ENCODE measurements at regions not wholly inside any gene's neighbourhood (a gene's known extent, or its start where the extent isn't known, plus 50 kb on each side); places are given as distances from the start of the nearest gene placed in this dataset.

DNA sequence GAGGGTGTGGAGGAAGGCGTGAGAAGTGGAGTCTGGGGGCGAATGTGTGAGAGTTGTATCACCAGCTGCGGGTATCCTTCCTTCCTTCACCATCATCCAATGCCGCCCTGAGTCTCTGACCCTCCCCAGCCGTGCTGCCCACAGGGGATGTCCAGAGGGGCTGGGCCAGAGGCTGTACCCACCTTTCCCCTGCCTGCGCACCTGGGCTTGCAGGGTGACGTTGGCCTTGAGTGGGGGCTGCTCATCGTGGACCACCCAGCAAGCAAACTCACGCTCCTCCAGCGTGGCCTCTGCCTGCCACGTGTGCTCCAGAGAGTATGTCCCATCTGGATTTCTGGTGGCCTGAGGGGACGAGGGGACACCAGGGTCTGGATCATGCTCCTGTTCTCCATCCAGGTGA is 116.9 kb upstream of the SIRPA start:
- in situ Hi-C loops (cut with MboI), result no loop called here
- POLR2A ChIA-PET, result no interaction called here
- TF ChIP-seq KAT2A (conservative IDR thresholded peaks at IDR 0.05; ENCODE audit: control insufficient read depth, low read depth, low read length) (no peak), ZBED1 (IDR thresholded peaks at IDR 0.05; ENCODE audit: borderline replicate concordance) (no peak), HCFC1 (IDR thresholded peaks at IDR 0.05; ENCODE audit: low read length) (no peak), NR2C1 (IDR thresholded peaks at IDR 0.05) (no peak), SP1 (IDR thresholded peaks at IDR 0.05; ENCODE audit: low read depth, low read length) (no peak), SIX5 (IDR thresholded peaks at IDR 0.05; ENCODE audit: low read depth, low read length, severe bottlenecking) (no peak), DPF2 (IDR thresholded peaks at IDR 0.05) (no peak)
- Histone ChIP-seq H3K4me1 (ENCODE audit: control insufficient read depth, insufficient read depth, low read length) (no peaks in the 10 kb centered on the region), H3K4me2 (ENCODE audit: control insufficient read depth, insufficient read depth) (no peak overlapping the region), H3K79me2 (ENCODE audit: control insufficient read depth, insufficient read depth, low read length) (no peaks in the 10 kb centered on the region), H3K9me3 (replicated peaks; ENCODE audit: control insufficient read depth, insufficient read depth, low read length) (no peaks in the 10 kb centered on the region), H3K9ac (ENCODE audit: control insufficient read depth, insufficient read depth, low read length) (no peak overlapping the region), H4K20me1 (ENCODE audit: control insufficient read depth, insufficient read depth) (no peaks in the 10 kb centered on the region), H3K4me3 (no peak overlapping the region), H3K27me3 (replicated peaks in 1 of 2; ENCODE audit: control insufficient read depth in 2 of 2, insufficient read depth in 2 of 2, low read length in 1 of 2) (peaks cover 0 to under 1% of the 10 kb centered on the region in 2 experiments; a peak in 1 of 4 replicates), H3K36me3 (ENCODE audit: control insufficient read depth in 2 of 2, insufficient read depth in 2 of 2, low read length in 1 of 2) (no peaks in the 10 kb centered on the region), H2AFZ (ENCODE audit: control insufficient read depth, low read depth, low read length) (no peak overlapping the region), H3K27ac (ENCODE audit: control insufficient read depth, insufficient read depth) (no peak overlapping the region)
- SMC1A ChIA-PET (ENCODE audit: uncharacterized antibody, unreplicated experiment), result interaction anchor here (0.5 to 5.1 kb wide), 2 partner anchors 13 to 124 kb away, joined by 3 to 51 read pairs; no protein-coding TSS in a partner anchor
- WGBS (ENCODE audit: insufficient coverage, insufficient replicate concordance, low lambda C conversion rate, missing lambda C conversion rate), result 68% methylated on average over 11 of the region's 12 CpGs
- DNase-seq (ENCODE audit: low read depth, low spot score), result no peak
- intact Hi-C loops (cut with micrococcal nuclease; ENCODE audit: unreplicated experiment), result loop anchor here (10.0 kb wide), 1 partner anchor 464 kb away; no protein-coding TSS in a partner anchor
- BruUV-seq (replicated peaks), result no TSS peak
- no peak for FAIRE-seq
- CTCF ChIA-PET, result interaction anchor here (1.3 to 3.7 kb wide), 6 partner anchors 13 to 269 kb away, joined by 3 to 98 read pairs (median 16); no protein-coding TSS in a partner anchor
- no peak for ATAC-seq
- RAD21 ChIA-PET (ENCODE audit: unreplicated experiment), result interaction anchor here (3.2 kb wide), 1 partner anchor 13 kb away, joined by 51 read pairs; no protein-coding TSS in a partner anchor

DNA sequence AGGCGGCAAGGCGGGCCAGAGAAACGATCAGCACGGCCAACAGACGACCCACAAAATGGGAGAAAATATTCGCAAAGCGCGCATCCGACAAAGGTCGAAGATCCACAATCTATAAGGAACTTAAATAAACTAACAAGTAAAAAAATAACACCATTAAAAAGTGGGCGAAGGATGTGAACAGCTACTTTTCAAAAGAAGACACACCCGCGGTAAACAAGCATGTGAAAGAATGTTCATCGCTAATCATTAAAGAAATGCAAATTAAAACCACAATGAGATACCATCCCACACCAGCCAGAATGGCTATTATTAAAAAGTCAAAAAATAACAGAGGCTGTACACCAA is 117.8 kb upstream of the SIRPA start:
- Histone ChIP-seq H3K4me3 (no peak overlapping the region), H3K4me2 (ENCODE audit: control insufficient read depth, insufficient read depth) (peak overlapping the region; percentile 30; the same call in 1 of the 2 replicates), H3K4me1 (ENCODE audit: control insufficient read depth, insufficient read depth, low read length) (no peaks in the 10 kb centered on the region), H3K9me3 (replicated peaks; ENCODE audit: control insufficient read depth, insufficient read depth, low read length) (no peaks in the 10 kb centered on the region), H4K20me1 (ENCODE audit: control insufficient read depth, insufficient read depth) (no peaks in the 10 kb centered on the region), H3K27ac (ENCODE audit: control insufficient read depth, insufficient read depth) (no peak overlapping the region), H3K36me3 (ENCODE audit: control insufficient read depth in 2 of 2, insufficient read depth in 2 of 2, low read length in 1 of 2) (no peaks in the 10 kb centered on the region), H3K79me2 (ENCODE audit: control insufficient read depth, insufficient read depth, low read length) (no peaks in the 10 kb centered on the region), H3K27me3 (replicated peaks in 1 of 2; ENCODE audit: control insufficient read depth in 2 of 2, insufficient read depth in 2 of 2, low read length in 1 of 2) (peaks cover 0 to 2% of the 10 kb centered on the region in 2 experiments; a peak in 1 of 4 replicates), H3K9ac (ENCODE audit: control insufficient read depth, insufficient read depth, low read length) (no peak overlapping the region), H2AFZ (ENCODE audit: control insufficient read depth, low read depth, low read length) (no peak overlapping the region)
- in situ Hi-C loops (cut with MboI), result no loop called here
- TF ChIP-seq CREM (IDR thresholded peaks at IDR 0.05; ENCODE audit: low read depth), result no peak
- TF ChIP-seq, protein P1, sequence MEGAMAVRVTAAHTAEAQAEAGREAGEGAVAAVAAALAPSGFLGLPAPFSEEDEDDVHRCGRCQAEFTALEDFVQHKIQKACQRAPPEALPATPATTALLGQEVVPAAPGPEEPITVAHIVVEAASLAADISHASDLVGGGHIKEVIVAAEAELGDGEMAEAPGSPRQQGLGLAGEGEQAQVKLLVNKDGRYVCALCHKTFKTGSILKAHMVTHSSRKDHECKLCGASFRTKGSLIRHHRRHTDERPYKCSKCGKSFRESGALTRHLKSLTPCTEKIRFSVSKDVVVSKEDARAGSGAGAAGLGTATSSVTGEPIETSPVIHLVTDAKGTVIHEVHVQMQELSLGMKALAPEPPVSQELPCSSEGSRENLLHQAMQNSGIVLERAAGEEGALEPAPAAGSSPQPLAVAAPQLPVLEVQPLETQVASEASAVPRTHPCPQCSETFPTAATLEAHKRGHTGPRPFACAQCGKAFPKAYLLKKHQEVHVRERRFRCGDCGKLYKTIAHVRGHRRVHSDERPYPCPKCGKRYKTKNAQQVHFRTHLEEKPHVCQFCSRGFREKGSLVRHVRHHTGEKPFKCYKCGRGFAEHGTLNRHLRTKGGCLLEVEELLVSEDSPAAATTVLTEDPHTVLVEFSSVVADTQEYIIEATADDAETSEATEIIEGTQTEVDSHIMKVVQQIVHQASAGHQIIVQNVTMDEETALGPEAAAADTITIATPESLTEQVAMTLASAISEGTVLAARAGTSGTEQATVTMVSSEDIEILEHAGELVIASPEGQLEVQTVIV (IDR thresholded peaks at IDR 0.05; ENCODE audit: borderline replicate concordance, partially characterized antibody), result no peak
- no peak for TF ChIP-seq KAT2A (conservative IDR thresholded peaks at IDR 0.05; ENCODE audit: control insufficient read depth, low read depth, low read length)
- TF ChIP-seq, protein P2, sequence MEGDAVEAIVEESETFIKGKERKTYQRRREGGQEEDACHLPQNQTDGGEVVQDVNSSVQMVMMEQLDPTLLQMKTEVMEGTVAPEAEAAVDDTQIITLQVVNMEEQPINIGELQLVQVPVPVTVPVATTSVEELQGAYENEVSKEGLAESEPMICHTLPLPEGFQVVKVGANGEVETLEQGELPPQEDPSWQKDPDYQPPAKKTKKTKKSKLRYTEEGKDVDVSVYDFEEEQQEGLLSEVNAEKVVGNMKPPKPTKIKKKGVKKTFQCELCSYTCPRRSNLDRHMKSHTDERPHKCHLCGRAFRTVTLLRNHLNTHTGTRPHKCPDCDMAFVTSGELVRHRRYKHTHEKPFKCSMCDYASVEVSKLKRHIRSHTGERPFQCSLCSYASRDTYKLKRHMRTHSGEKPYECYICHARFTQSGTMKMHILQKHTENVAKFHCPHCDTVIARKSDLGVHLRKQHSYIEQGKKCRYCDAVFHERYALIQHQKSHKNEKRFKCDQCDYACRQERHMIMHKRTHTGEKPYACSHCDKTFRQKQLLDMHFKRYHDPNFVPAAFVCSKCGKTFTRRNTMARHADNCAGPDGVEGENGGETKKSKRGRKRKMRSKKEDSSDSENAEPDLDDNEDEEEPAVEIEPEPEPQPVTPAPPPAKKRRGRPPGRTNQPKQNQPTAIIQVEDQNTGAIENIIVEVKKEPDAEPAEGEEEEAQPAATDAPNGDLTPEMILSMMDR (IDR thresholded peaks at IDR 0.05 in 2 of 3, conservative IDR thresholded peaks at IDR 0.05 in 1 of 3; ENCODE audit: control insufficient read depth in 2 of 3, extremely low read depth in 1 of 3, insufficient read depth in 1 of 3, low read depth in 3 of 3, low read length in 3 of 3), result no peak
- TF ChIP-seq FOXK2 (IDR thresholded peaks at IDR 0.05), result no peak
- peak; percentile 32 for ATAC-seq
- intact Hi-C loops (cut with micrococcal nuclease; ENCODE audit: unreplicated experiment), result loop anchor here (1.0 to 10.0 kb wide), 4 partner anchors 13 to 463 kb away; no protein-coding TSS in a partner anchor
- RAD21 ChIA-PET (ENCODE audit: unreplicated experiment), result interaction anchor here (0.7 to 3.2 kb wide), 23 partner anchors 12 to 395 kb away, joined by 3 to 51 read pairs (median 6); partner anchors contain the start of gene NSFL1C
- no peak for DNase-seq (ENCODE audit: low read depth, low spot score)
- FAIRE-seq, result no peak
- BruUV-seq (replicated peaks), result no TSS peak
- SMC1A ChIA-PET (ENCODE audit: uncharacterized antibody, unreplicated experiment), result interaction anchor here (0.9 to 5.1 kb wide), 16 partner anchors 9 to 273 kb away, joined by 3 to 51 read pairs (median 7); no protein-coding TSS in a partner anchor
- CTCF ChIA-PET, result interaction anchor here (0.6 to 3.7 kb wide), 57 partner anchors 9 to 463 kb away, joined by 3 to 98 read pairs (median 5); no protein-coding TSS in a partner anchor
- WGBS (ENCODE audit: insufficient coverage, insufficient replicate concordance, low lambda C conversion rate, missing lambda C conversion rate), result 3% methylated on average over 14 of the region's 14 CpGs
- POLR2A ChIA-PET, result interaction anchor here (0.5 to 1.0 kb wide), 4 partner anchors 177 to 310 kb away, joined by 3 to 5 read pairs (median 4); no protein-coding TSS in a partner anchor

Data from GM12878 (cell line).